ENCODE measurements at regions not wholly inside any gene's neighbourhood (a gene's known extent, or its start where the extent isn't known, plus 50 kb on each side); places are given as distances from the start of the nearest gene placed in this dataset.

DNA sequence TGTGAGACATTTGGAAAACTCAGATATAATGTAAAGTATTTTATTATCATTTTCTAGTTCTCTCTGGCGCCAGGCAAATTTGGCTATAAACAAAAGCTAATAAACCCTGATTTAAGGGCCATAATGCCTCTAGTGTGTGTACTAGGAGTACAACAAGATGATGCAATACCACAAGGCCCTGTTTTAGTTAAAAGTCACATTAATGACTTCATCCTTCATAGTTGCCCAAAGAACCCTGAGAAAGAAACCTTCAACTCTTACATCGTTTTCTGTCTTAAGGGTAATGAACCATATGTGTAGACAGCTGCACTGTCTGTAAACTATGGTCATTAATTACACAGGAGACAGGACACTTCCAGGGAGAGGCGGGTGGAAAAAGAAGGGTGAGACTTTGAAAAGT lies 538.4 kb downstream of the FAM181B start:
- H3K4me1 ChIP-seq (ENCODE audit: control insufficient read depth in 5 of 5, insufficient read depth in 5 of 5, low read length in 5 of 5): no peaks in the 10 kb centered on the region
- no peaks in the 10 kb centered on the region for H3K27me3 ChIP-seq (ENCODE audit: control insufficient read depth in 3 of 3, insufficient read depth in 3 of 3, low read length in 2 of 3)
- no peak overlapping the region for H3K27ac ChIP-seq (ENCODE audit: low read depth in 1 of 2, low read length in 1 of 2)
- no peak for ATAC-seq (ENCODE audit: insufficient read depth, low FRiP score)
- H3K36me3 ChIP-seq (ENCODE audit: control insufficient read depth in 4 of 4, insufficient read depth in 4 of 4, low read length in 4 of 4): no peaks in the 10 kb centered on the region
- no peak overlapping the region for H3K4me3 ChIP-seq
- TF ChIP-seq, protein P1, sequence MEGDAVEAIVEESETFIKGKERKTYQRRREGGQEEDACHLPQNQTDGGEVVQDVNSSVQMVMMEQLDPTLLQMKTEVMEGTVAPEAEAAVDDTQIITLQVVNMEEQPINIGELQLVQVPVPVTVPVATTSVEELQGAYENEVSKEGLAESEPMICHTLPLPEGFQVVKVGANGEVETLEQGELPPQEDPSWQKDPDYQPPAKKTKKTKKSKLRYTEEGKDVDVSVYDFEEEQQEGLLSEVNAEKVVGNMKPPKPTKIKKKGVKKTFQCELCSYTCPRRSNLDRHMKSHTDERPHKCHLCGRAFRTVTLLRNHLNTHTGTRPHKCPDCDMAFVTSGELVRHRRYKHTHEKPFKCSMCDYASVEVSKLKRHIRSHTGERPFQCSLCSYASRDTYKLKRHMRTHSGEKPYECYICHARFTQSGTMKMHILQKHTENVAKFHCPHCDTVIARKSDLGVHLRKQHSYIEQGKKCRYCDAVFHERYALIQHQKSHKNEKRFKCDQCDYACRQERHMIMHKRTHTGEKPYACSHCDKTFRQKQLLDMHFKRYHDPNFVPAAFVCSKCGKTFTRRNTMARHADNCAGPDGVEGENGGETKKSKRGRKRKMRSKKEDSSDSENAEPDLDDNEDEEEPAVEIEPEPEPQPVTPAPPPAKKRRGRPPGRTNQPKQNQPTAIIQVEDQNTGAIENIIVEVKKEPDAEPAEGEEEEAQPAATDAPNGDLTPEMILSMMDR (IDR thresholded peaks at IDR 0.05; ENCODE audit: control extremely low read depth, extremely low read depth): no peak
- peaks cover 0 to 2% (median 0%) of the 10 kb centered on the region in 4 donors for H3K9me3 ChIP-seq (ENCODE audit: control insufficient read depth in 4 of 4, insufficient read depth in 3 of 4, low read length in 3 of 4)
- H3K9ac ChIP-seq (ENCODE audit: insufficient read depth in 1 of 2, low read length in 2 of 2): no peak overlapping the region
- WGBS, 2 donors: 78 to 79% methylated on average over 3 of the region's 3 CpGs
- DNase-seq: peak in 2 of 3 donors; percentile 15 to 22

DNA sequence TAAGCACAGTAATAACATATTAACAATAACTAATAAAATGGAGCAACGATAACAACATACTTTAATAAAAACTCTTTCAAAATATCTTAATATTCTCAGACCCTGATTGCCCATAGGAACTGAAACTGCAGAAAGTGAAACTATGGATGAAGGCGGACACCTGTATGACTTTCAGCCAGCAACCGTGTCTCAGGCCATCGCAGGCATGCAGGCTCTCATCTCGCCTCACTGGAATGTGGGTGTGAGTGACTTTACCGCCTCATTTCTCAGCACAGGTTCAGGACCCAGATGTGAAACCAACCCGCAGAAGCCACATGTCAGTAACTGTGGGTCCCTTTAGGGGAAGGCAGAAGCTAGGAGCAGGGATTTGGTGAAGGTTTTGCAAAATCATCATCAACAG lies 539.1 kb downstream of the FAM181B start:
- Histone ChIP-seq H3K4me1 (ENCODE audit: control insufficient read depth in 5 of 5, insufficient read depth in 5 of 5, low read length in 5 of 5) (no peaks in the 10 kb centered on the region), H3K27ac (ENCODE audit: low read depth in 1 of 2, low read length in 1 of 2) (no peak overlapping the region), H3K9ac (ENCODE audit: insufficient read depth in 1 of 2, low read length in 2 of 2) (no peak overlapping the region), H3K4me3 (no peak overlapping the region), H3K36me3 (ENCODE audit: control insufficient read depth in 4 of 4, insufficient read depth in 4 of 4, low read length in 4 of 4) (no peaks in the 10 kb centered on the region), H3K27me3 (ENCODE audit: control insufficient read depth in 3 of 3, insufficient read depth in 3 of 3, low read length in 2 of 3) (no peaks in the 10 kb centered on the region), H3K9me3 (ENCODE audit: control insufficient read depth in 4 of 4, insufficient read depth in 3 of 4, low read length in 3 of 4) (peaks cover 0 to 2% (median 0%) of the 10 kb centered on the region in 4 donors)
- ATAC-seq (ENCODE audit: insufficient read depth, low FRiP score) (no peak), DNase-seq (no peak)
- TF ChIP-seq, protein P1 (IDR thresholded peaks at IDR 0.05; ENCODE audit: control extremely low read depth, extremely low read depth): no peak
- WGBS, 2 donors: 68 to 83% methylated on average over 7 of the region's 7 CpGs

DNA sequence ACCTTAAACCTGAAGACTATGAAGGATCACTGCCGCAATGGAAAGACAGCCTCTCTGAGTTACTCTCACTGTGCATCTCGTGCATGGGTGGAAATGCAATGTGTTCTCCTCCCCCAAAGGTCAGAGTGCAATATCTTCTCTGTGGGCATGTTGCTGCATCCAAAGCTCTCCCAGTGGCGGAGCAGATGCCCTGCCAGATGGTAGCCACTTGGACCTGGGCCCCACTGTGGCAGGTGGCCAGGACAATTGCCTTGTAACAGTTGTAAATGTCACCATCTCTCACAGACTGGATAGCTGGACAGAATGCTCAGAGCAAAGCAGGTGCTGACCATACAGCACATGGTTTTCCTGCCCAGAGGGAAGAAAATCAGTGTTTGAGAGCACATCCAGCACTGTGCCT lies 542.0 kb downstream of the FAM181B start:
- H3K4me1 ChIP-seq (ENCODE audit: control insufficient read depth in 5 of 5, insufficient read depth in 5 of 5, low read length in 5 of 5): no peaks in the 10 kb centered on the region
- no peak overlapping the region for H3K27ac ChIP-seq (ENCODE audit: low read depth in 1 of 2, low read length in 1 of 2)
- H3K36me3 ChIP-seq (ENCODE audit: control insufficient read depth in 4 of 4, insufficient read depth in 4 of 4, low read length in 4 of 4): no peaks in the 10 kb centered on the region
- DNase-seq (no peak), ATAC-seq (ENCODE audit: insufficient read depth, low FRiP score) (no peak)
- H3K27me3 ChIP-seq (ENCODE audit: control insufficient read depth in 3 of 3, insufficient read depth in 3 of 3, low read length in 2 of 3): no peaks in the 10 kb centered on the region
- no peak overlapping the region for H3K9ac ChIP-seq (ENCODE audit: insufficient read depth in 1 of 2, low read length in 2 of 2)
- H3K4me3 ChIP-seq: no peak overlapping the region
- WGBS, 2 donors: 79 to 90% methylated on average over 3 of the region's 3 CpGs
- TF ChIP-seq, protein P1 (IDR thresholded peaks at IDR 0.05; ENCODE audit: control extremely low read depth, extremely low read depth): no peak
- peaks cover 0 to 2% (median 0%) of the 10 kb centered on the region in 4 donors for H3K9me3 ChIP-seq (ENCODE audit: control insufficient read depth in 4 of 4, insufficient read depth in 3 of 4, low read length in 3 of 4)

DNA sequence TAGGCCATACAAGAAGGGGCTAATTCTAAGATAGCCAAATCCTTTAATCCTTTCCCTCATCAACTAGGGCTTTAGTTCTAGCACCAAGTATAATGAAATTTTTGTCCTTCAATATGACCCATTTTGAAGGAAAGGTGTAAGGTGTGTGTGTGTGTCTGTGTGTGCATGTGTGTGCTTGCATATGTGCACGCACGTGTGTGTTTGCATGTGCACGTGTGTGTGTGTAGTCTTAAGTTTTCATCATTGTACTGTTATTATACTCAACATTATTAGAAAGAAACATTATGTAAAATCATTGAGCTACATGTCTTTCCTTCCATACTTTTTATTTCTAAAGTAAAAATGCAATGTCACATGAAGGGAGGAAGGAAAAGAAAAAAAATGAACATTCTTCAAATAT lies 547.7 kb downstream of the FAM181B start:
- 81 to 89% methylated on average over 3 of the region's 3 CpGs for WGBS, 2 donors
- Histone ChIP-seq H3K4me1 (ENCODE audit: control insufficient read depth in 5 of 5, insufficient read depth in 5 of 5, low read length in 5 of 5) (no peaks in the 10 kb centered on the region), H3K27ac (ENCODE audit: low read depth in 1 of 2, low read length in 1 of 2) (no peak overlapping the region), H3K36me3 (ENCODE audit: control insufficient read depth in 4 of 4, insufficient read depth in 4 of 4, low read length in 4 of 4) (no peaks in the 10 kb centered on the region), H3K9ac (ENCODE audit: insufficient read depth in 1 of 2, low read length in 2 of 2) (no peak overlapping the region), H3K4me3 (no peak overlapping the region), H3K9me3 (ENCODE audit: control insufficient read depth in 4 of 4, insufficient read depth in 3 of 4, low read length in 3 of 4) (no peaks in the 10 kb centered on the region), H3K27me3 (ENCODE audit: control insufficient read depth in 3 of 3, insufficient read depth in 3 of 3, low read length in 2 of 3) (no peaks in the 10 kb centered on the region)
- DNase-seq (no peak), ATAC-seq (ENCODE audit: insufficient read depth, low FRiP score) (no peak)
- TF ChIP-seq, protein P1 (IDR thresholded peaks at IDR 0.05; ENCODE audit: control extremely low read depth, extremely low read depth): no peak

Measured in lung (tissue), 11 donors.